ENCODE measurements at regions not wholly inside any gene's neighbourhood (a gene's known extent, or its start where the extent isn't known, plus 50 kb on each side); places are given as distances from the start of the nearest gene placed in this dataset.

DNA sequence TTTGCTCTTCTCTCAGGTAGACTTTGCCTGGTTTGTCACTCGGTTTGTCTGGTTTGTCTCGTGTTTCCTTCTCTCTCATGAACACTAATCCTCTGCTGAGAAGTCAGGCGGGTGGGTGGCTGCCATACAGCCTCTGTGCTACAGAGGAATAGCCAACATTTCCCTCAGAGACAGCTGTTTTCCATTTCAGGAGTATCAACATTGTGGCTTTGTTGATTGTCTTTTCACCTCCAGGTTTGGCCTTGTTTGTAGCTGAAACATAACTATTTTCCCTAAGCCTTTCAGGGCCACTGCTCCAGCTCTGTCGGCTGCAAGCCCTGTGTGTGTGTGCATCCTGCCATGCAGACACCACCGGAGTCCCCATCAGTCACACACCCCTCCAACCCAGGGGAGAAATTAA lies 122.8 kb downstream of the BAMBI start:
- TF ChIP-seq SUZ12 (IDR thresholded peaks at IDR 0.05; ENCODE audit: extremely low read depth, insufficient read depth, insufficient read length) (no peak), YY1 (IDR thresholded peaks at IDR 0.05; ENCODE audit: insufficient read depth, insufficient read length) (no peak)
